Suprapubic skin (tissue), 4 donors: ENCODE measurements at regions not wholly inside any gene's neighbourhood (a gene's known extent, or its start where the extent isn't known, plus 50 kb on each side); places are given as distances from the start of the nearest gene placed in this dataset.

Experiments used
- DNase-seq, 2 donors: peaks; one replicate each; pipeline ENCODE4 v3.0.0-alpha.2; 2019; ENCODE audit warnings: low spot score in 2 of 2
- H3K27ac ChIP-seq: fragments of 200-600 bp; sonication (generic); one replicate; pipeline ENCODE4 v1.5.1; 2019
- H3K27me3 ChIP-seq: fragments of 200-600 bp; sonication (generic); one replicate; pipeline ENCODE4 v1.5.1; 2019
- H3K36me3 ChIP-seq: fragments of 200-600 bp; sonication (generic); one replicate; pipeline ENCODE4 v1.5.1; 2019
- H3K4me1 ChIP-seq: fragments of 200-600 bp; sonication (generic); one replicate; pipeline ENCODE4 v1.5.1; 2019
- H3K4me3 ChIP-seq: fragments of 200-600 bp; sonication (generic); one replicate; pipeline ENCODE4 v1.5.1; 2019; ENCODE audit warnings: mild to moderate bottlenecking
- H3K9me3 ChIP-seq: fragments of 200-600 bp; sonication (generic); one replicate; pipeline ENCODE4 v1.5.1; 2019
- CTCF ChIP-seq, 2 donors: fragments of 200-600 bp in 1 of 2; fragments of 450-650 bp in 1 of 2; sonication (generic) in 1 of 2; IDR thresholded peaks; one replicate each; pipeline ENCODE4 v1.5.1; 2016 to 2019; ENCODE audit warnings: antibody characterized with exemption in 2 of 2, mild to moderate bottlenecking in 1 of 2, moderate library complexity in 1 of 2
- EP300 ChIP-seq: sonication (generic); formaldehyde crosslinking; IDR thresholded peaks from one replicate; pipeline ENCODE4 v1.6.1; 2017; ENCODE audit warnings: antibody characterized with exemption
- POLR2A ChIP-seq, 2 donors: fragments of 450-650 bp; IDR thresholded peaks; one replicate each; pipeline ENCODE4 v1.6.1; 2017; ENCODE audit warnings: antibody characterized with exemption in 2 of 2, mild to moderate bottlenecking in 2 of 2, moderate library complexity in 2 of 2
- POLR2AphosphoS5 ChIP-seq, 3 donors: sonication (generic); formaldehyde crosslinking; IDR thresholded peaks; one replicate each; pipeline ENCODE4 v1.6.1; 2017; ENCODE audit warnings: antibody characterized with exemption in 3 of 3
- WGBS: methylation state at CpG from one replicate; pipeline ENCODE4 v1.1.5; 2018; 5-methylcytosine and 5-hydroxymethylcytosine counted together

- WGBS = 81% methylated on average over 3 of the region's 3 CpGs
- no peaks in the 10 kb centered on the region for H3K4me1 ChIP-seq
- TF ChIP-seq EP300 (no peak), POLR2A (IDR thresholded peaks at IDR 0.05) (no peak), POLR2AphosphoS5 (IDR thresholded peaks at IDR 0.05) (no peak), CTCF (IDR thresholded peaks at IDR 0.05) (no peak)
Observed at GRCh38 chr18:27577265-27577664, 392.2 kb upstream of the CHST9 start.

GRCh38 chr18:27567434-27567833 lies 382.3 kb upstream of the CHST9 start:
- TF ChIP-seq POLR2AphosphoS5 (IDR thresholded peaks at IDR 0.05) = no peak
- no peak for TF ChIP-seq EP300
- no peak for TF ChIP-seq POLR2A (IDR thresholded peaks at IDR 0.05)
- TF ChIP-seq CTCF (IDR thresholded peaks at IDR 0.05) = no peak
- Histone ChIP-seq H3K4me1 (no peaks in the 10 kb centered on the region), H3K4me3 (no peak overlapping the region), H3K9me3 (no peaks in the 10 kb centered on the region), H3K27ac (no peak overlapping the region), H3K27me3 (no peaks in the 10 kb centered on the region), H3K36me3 (no peaks in the 10 kb centered on the region)
- no peak for DNase-seq
- WGBS = 85% methylated on average over 1 of the region's 1 CpG

More at GRCh38 chr18:27577265-27577664, 392.2 kb upstream of the CHST9 start:
- DNase-seq = no peak
- Histone ChIP-seq H3K27me3 (no peaks in the 10 kb centered on the region), H3K4me3 (no peak overlapping the region), H3K9me3 (peaks cover 4% of the 10 kb centered on the region), H3K27ac (no peak overlapping the region), H3K36me3 (no peaks in the 10 kb centered on the region)

GRCh38 chr18:27564066-27564465 lies 379.0 kb upstream of the CHST9 start:
- no peak for DNase-seq
- Histone ChIP-seq H3K36me3 (no peaks in the 10 kb centered on the region), H3K9me3 (no peaks in the 10 kb centered on the region), H3K4me3 (no peak overlapping the region), H3K4me1 (no peaks in the 10 kb centered on the region), H3K27ac (no peak overlapping the region), H3K27me3 (no peaks in the 10 kb centered on the region)
- TF ChIP-seq EP300 (no peak), POLR2A (IDR thresholded peaks at IDR 0.05) (no peak), POLR2AphosphoS5 (IDR thresholded peaks at IDR 0.05) (no peak), CTCF (IDR thresholded peaks at IDR 0.05) (no peak)
- 62% methylated on average over 3 of the region's 3 CpGs for WGBS

- no peaks in the 10 kb centered on the region for H3K27me3 ChIP-seq
- no peaks in the 10 kb centered on the region for H3K36me3 ChIP-seq
- DNase-seq = no peak
- 49% methylated on average over 4 of the region's 4 CpGs for WGBS
- H3K4me3 ChIP-seq = no peak overlapping the region
- TF ChIP-seq EP300 = no peak
- H3K9me3 ChIP-seq = no peaks in the 10 kb centered on the region
- H3K27ac ChIP-seq = no peak overlapping the region
- H3K4me1 ChIP-seq = no peaks in the 10 kb centered on the region
Observed at GRCh38 chr18:27558388-27559155, 373.5 kb upstream of the CHST9 start.

- H3K36me3 ChIP-seq = no peaks in the 10 kb centered on the region
- H3K9me3 ChIP-seq = no peaks in the 10 kb centered on the region
- no peak for TF ChIP-seq EP300
- TF ChIP-seq CTCF (IDR thresholded peaks at IDR 0.05) = no peak
- TF ChIP-seq POLR2AphosphoS5 (IDR thresholded peaks at IDR 0.05) = no peak
- no peak for TF ChIP-seq POLR2A (IDR thresholded peaks at IDR 0.05)
- H3K27me3 ChIP-seq = no peaks in the 10 kb centered on the region
- H3K27ac ChIP-seq = no peak overlapping the region
- 60% methylated on average over 4 of the region's 4 CpGs for WGBS
- H3K4me3 ChIP-seq = no peak overlapping the region
- no peak for DNase-seq
- no peaks in the 10 kb centered on the region for H3K4me1 ChIP-seq
Observed at GRCh38 chr18:27556741-27557140, 371.6 kb upstream of the CHST9 start.
